ENCODE measurements at regions not wholly inside any gene's neighbourhood (a gene's known extent, or its start where the extent isn't known, plus 50 kb on each side); places are given as distances from the start of the nearest gene placed in this dataset.

DNA sequence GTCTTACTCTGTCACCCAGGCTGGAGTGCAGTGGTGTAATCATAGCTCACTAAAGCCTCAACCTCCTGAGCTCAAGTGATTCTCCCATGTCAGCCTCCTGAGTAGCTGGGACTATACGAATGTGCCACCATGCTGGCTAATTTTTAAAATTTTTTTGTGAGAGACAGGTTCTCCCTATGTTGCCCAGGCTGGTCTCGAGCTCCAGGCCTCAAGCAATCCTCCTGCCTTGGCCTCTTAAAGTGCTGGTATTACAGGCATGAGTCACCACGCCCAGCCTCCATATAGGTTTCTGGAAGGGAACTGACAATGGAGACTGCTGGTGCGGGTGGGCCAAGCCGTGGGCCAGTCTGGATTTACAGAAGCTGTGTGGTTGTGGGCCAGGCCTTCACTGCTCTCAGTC is 189.2 kb downstream of the URI1 start:
- no peak for TF ChIP-seq SIN3A (IDR thresholded peaks at IDR 0.05; ENCODE audit: borderline replicate concordance, low read depth, low read length)
- TF ChIP-seq, protein P1, sequence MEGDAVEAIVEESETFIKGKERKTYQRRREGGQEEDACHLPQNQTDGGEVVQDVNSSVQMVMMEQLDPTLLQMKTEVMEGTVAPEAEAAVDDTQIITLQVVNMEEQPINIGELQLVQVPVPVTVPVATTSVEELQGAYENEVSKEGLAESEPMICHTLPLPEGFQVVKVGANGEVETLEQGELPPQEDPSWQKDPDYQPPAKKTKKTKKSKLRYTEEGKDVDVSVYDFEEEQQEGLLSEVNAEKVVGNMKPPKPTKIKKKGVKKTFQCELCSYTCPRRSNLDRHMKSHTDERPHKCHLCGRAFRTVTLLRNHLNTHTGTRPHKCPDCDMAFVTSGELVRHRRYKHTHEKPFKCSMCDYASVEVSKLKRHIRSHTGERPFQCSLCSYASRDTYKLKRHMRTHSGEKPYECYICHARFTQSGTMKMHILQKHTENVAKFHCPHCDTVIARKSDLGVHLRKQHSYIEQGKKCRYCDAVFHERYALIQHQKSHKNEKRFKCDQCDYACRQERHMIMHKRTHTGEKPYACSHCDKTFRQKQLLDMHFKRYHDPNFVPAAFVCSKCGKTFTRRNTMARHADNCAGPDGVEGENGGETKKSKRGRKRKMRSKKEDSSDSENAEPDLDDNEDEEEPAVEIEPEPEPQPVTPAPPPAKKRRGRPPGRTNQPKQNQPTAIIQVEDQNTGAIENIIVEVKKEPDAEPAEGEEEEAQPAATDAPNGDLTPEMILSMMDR (IDR thresholded peaks at IDR 0.05): no peak
- no peak for TF ChIP-seq RFX5 (IDR thresholded peaks at IDR 0.05; ENCODE audit: low read length)
- TF ChIP-seq RAD21 (IDR thresholded peaks at IDR 0.05; ENCODE audit: low read length): no peak

Data from SK-N-SH (cell line).